SU-DHL-6 (cell line): ENCODE measurements at regions not wholly inside any gene's neighbourhood (a gene's known extent, or its start where the extent isn't known, plus 50 kb on each side); places are given as distances from the start of the nearest gene placed in this dataset.

Experiments used
- CTCF ChIP-seq: fragments of 200-600 bp; sonication (generic); IDR thresholded peaks from one replicate; pipeline ENCODE4 v1.5.1; 2017; ENCODE audit warnings: antibody characterized with exemption, mild to moderate bottlenecking, low read length, moderate library complexity; ENCODE audit not compliant: insufficient read depth, poor library complexity, severe bottlenecking
- EZH2phosphoT487 ChIP-seq: fragments of 200-600 bp; sonication (generic), shearing (Covaris generic); conservative IDR thresholded peaks from 2 replicates; pipeline ENCODE4 v1.6.1; 2018; ENCODE audit warnings: mild to moderate bottlenecking, antibody characterized with exemption, low read length, moderate library complexity, mixed read lengths

- no peak for TF ChIP-seq CTCF
- TF ChIP-seq EZH2phosphoT487, result no peak
Measured at GRCh38 chr4:141455651-141456050, 180.7 kb upstream of the IL15 start.
